ENCODE measurements at regions not wholly inside any gene's neighbourhood (a gene's known extent, or its start where the extent isn't known, plus 50 kb on each side); places are given as distances from the start of the nearest gene placed in this dataset.

DNA sequence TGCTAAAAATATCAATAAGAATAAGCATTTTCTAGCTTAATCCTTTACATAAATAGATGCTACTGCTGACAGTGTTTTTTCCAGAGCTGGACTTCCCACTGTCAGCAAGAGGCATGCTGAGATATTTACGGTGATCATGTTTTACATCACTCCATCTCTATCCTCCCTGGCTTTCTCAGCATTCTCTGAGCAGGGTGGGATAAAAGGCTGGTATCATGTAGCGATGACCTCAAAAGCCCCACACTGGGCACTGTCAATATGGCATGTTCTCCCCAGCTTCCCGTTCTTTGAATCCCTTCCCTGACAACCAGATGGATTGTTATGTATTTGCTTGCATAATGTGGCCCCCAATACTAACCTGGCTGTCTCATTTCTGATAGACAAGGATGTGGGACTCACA lies 83.2 kb upstream of the EPHA4 start:
- Histone ChIP-seq H3K9me3 (replicated peaks; ENCODE audit: control insufficient read depth, insufficient read depth, low read depth, low read length) (no peaks in the 10 kb centered on the region), H2AFZ (ENCODE audit: low read depth, low read length) (no peak overlapping the region), H3K4me1 (replicated peaks in 1 of 2; ENCODE audit: control insufficient read depth in 2 of 2, insufficient read depth in 2 of 2, low read length in 2 of 2) (no peaks in the 10 kb centered on the region), H3K79me2 (ENCODE audit: control insufficient read depth, insufficient read depth, low read length) (no peaks in the 10 kb centered on the region), H3K9me1 (ENCODE audit: control insufficient read depth, insufficient read depth, low read length) (no peaks in the 10 kb centered on the region), H3K4me2 (ENCODE audit: insufficient read depth, low read length) (no peak overlapping the region), H4K20me1 (replicated peaks; ENCODE audit: control insufficient read depth, insufficient read depth, low read length) (no peaks in the 10 kb centered on the region), H3K27ac (ENCODE audit: extremely low read depth, low read depth, low read length) (no peak overlapping the region), H3K9ac (ENCODE audit: insufficient read depth in 1 of 2, low read depth in 2 of 2, low read length in 2 of 2) (no peak overlapping the region), H3K4me3 (no peak overlapping the region), H3K27me3 (ENCODE audit: control insufficient read depth in 2 of 2, insufficient read depth in 2 of 2, low read length in 2 of 2) (no peaks in the 10 kb centered on the region), H3K36me3 (ENCODE audit: control insufficient read depth, insufficient read depth, low read length) (no peaks in the 10 kb centered on the region)
- 0% methylated on average over 3 of the region's 3 CpGs for WGBS (ENCODE audit: insufficient coverage, low coverage, missing lambda C conversion rate)
- ATAC-seq: no peak
- DNase-seq (ENCODE audit: extremely low read depth in 1 of 4, low spot score in 3 of 4): no peak
- no TSS peak for BruUV-seq (replicated peaks)
- ChIA-PET CTCF (ENCODE audit: low intra/inter-chr PET ratio) (no interaction called here), POLR2A (no interaction called here)
- in situ Hi-C loops (cut with MboI) (no loop called here), intact Hi-C loops (cut with micrococcal nuclease) (no loop called here)
- no peak for FAIRE-seq
- TF ChIP-seq ZFP36 (IDR thresholded peaks at IDR 0.05; ENCODE audit: low read depth, low read length, partially characterized antibody) (no peak), ELF4 (CRISPR knock-in tag; IDR thresholded peaks at IDR 0.05) (no peak), SMARCC2 (IDR thresholded peaks at IDR 0.05; ENCODE audit: low read depth) (no peak)
- TF ChIP-seq, protein P1, sequence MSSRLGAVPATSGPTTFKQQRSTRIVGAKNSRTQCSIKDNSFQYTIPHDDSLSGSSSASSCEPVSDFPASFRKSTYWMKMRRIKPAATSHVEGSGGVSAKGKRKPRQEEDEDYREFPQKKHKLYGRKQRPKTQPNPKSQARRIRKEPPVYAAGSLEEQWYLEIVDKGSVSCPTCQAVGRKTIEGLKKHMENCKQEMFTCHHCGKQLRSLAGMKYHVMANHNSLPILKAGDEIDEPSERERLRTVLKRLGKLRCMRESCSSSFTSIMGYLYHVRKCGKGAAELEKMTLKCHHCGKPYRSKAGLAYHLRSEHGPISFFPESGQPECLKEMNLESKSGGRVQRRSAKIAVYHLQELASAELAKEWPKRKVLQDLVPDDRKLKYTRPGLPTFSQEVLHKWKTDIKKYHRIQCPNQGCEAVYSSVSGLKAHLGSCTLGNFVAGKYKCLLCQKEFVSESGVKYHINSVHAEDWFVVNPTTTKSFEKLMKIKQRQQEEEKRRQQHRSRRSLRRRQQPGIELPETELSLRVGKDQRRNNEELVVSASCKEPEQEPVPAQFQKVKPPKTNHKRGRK (tag; IDR thresholded peaks at IDR 0.05): no peak

DNA sequence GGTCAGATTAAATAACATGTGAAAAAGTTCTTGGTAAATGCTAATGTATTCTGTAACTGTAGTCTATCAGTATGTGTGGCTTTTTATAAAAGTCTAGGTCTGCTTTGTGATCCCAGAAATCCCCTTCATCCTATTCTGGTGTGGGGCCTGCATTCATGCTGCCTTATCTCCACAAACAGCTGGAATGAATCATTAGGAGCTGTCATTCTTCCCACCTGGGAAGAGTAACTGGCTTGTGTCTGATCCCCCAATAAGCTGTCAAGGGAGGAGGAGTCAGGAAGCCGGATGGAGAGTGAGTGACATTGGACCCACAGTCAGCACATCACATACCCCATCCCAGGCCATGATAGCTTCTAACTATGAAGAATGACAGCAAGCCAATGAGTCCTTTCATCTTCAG lies 81.1 kb upstream of the EPHA4 start:
- Histone ChIP-seq H3K36me3 (ENCODE audit: control insufficient read depth, insufficient read depth, low read length) (no peaks in the 10 kb centered on the region), H3K27me3 (ENCODE audit: control insufficient read depth in 2 of 2, insufficient read depth in 2 of 2, low read length in 2 of 2) (no peaks in the 10 kb centered on the region), H3K9ac (ENCODE audit: insufficient read depth in 1 of 2, low read depth in 2 of 2, low read length in 2 of 2) (no peak overlapping the region), H2AFZ (ENCODE audit: low read depth, low read length) (no peak overlapping the region), H4K20me1 (replicated peaks; ENCODE audit: control insufficient read depth, insufficient read depth, low read length) (no peaks in the 10 kb centered on the region), H3K4me3 (no peak overlapping the region), H3K9me3 (replicated peaks; ENCODE audit: control insufficient read depth, insufficient read depth, low read depth, low read length) (no peaks in the 10 kb centered on the region), H3K79me2 (ENCODE audit: control insufficient read depth, insufficient read depth, low read length) (no peaks in the 10 kb centered on the region), H3K4me1 (replicated peaks in 1 of 2; ENCODE audit: control insufficient read depth in 2 of 2, insufficient read depth in 2 of 2, low read length in 2 of 2) (no peaks in the 10 kb centered on the region), H3K27ac (ENCODE audit: extremely low read depth, low read depth, low read length) (no peak overlapping the region), H3K4me2 (ENCODE audit: insufficient read depth, low read length) (no peak overlapping the region), H3K9me1 (ENCODE audit: control insufficient read depth, insufficient read depth, low read length) (no peaks in the 10 kb centered on the region)
- intact Hi-C loops (cut with micrococcal nuclease): no loop called here
- ChIA-PET CTCF (ENCODE audit: low intra/inter-chr PET ratio) (no interaction called here), POLR2A (no interaction called here)
- no peak for DNase-seq (ENCODE audit: extremely low read depth in 1 of 4, low spot score in 3 of 4)
- ATAC-seq: no peak
- 0% methylated on average over 1 of the region's 1 CpG for whole genome bisulfite sequencing (ENCODE audit: insufficient coverage, low coverage, missing lambda C conversion rate)
- no TSS peak for BruUV-seq (replicated peaks)
- in situ Hi-C loops (cut with MboI): no loop called here
- no peak for FAIRE-seq
- TF ChIP-seq ZNF589 (CRISPR knock-in tag; IDR thresholded peaks at IDR 0.05; ENCODE audit: low read depth) (no peak), PPARD (CRISPR knock-in tag; IDR thresholded peaks at IDR 0.05) (no peak), ZBTB1 (CRISPR knock-in tag; IDR thresholded peaks at IDR 0.05; ENCODE audit: borderline replicate concordance, low read depth) (no peak), BCL6 (CRISPR knock-in tag; IDR thresholded peaks at IDR 0.05) (no peak), KDM4B (IDR thresholded peaks at IDR 0.05; ENCODE audit: borderline replicate concordance in 2 of 2, low read depth in 1 of 2) (no peak), PML (IDR thresholded peaks at IDR 0.05; ENCODE audit: low read length) (no peak), ELF1 (tag; IDR thresholded peaks at IDR 0.05) (no peak), FOXA1 (IDR thresholded peaks at IDR 0.05; ENCODE audit: borderline replicate concordance) (no peak), ZNF764 (CRISPR knock-in tag; IDR thresholded peaks at IDR 0.05; ENCODE audit: low read depth) (no peak), NCOA1 (IDR thresholded peaks at IDR 0.05; ENCODE audit: low read depth) (no peak), ZNF174 (CRISPR knock-in tag; IDR thresholded peaks at IDR 0.05) (no peak), ZNF785 (CRISPR knock-in tag; IDR thresholded peaks at IDR 0.05) (no peak)
- TF ChIP-seq, protein P2, sequence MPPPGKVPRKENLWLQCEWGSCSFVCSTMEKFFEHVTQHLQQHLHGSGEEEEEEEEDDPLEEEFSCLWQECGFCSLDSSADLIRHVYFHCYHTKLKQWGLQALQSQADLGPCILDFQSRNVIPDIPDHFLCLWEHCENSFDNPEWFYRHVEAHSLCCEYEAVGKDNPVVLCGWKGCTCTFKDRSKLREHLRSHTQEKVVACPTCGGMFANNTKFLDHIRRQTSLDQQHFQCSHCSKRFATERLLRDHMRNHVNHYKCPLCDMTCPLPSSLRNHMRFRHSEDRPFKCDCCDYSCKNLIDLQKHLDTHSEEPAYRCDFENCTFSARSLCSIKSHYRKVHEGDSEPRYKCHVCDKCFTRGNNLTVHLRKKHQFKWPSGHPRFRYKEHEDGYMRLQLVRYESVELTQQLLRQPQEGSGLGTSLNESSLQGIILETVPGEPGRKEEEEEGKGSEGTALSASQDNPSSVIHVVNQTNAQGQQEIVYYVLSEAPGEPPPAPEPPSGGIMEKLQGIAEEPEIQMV (tag; conservative IDR thresholded peaks at IDR 0.05; ENCODE audit: low read depth): no peak

Measured in K562 (cell line).